Endothelial cell of umbilical vein (primary cell): ENCODE measurements at regions not wholly inside any gene's neighbourhood (a gene's known extent, or its start where the extent isn't known, plus 50 kb on each side); places are given as distances from the start of the nearest gene placed in this dataset.

ENCODE experiments used
- BruUV-seq: library from RNA; stranded (reverse); fragments of 400-500 nt; replicated peaks from 2 replicates; lab custom pipeline; 2021; lab: Mats Ljungman, UMichigan
- CTCF ChIA-PET: fragments of 300-600, 350-600 bp; sonication (Branson Sonifier 250); formaldehyde crosslinking; loops from one replicate; lab custom pipeline; 2021; ENCODE audit warnings: antibody characterized with exemption, inconsistent platforms; lab: Charles Lee
- POLR2A ChIA-PET: fragments of 300-600, 350-600 bp; sonication (Branson Sonifier 250); formaldehyde crosslinking; loops from one replicate; lab custom pipeline; 2021; ENCODE audit warnings: antibody characterized with exemption, inconsistent platforms; lab: Charles Lee
- DNase-seq: peaks from one replicate; pipeline ENCODE4 v3.0.0-alpha.2; 2011; ENCODE audit warnings: low read depth, low spot score
- FAIRE-seq: peaks from 2 replicates; lab custom pipeline; 2011; peaks lifted over from hg19 to GRCh38; lab: Jason Lieb, UNC
- H2AFZ ChIP-seq: 2 replicates; pipeline ENCODE4 v1.6.0; 2012; ENCODE audit warnings: low read depth, low read length, control low read depth, inconsistent platforms
- H3K27ac ChIP-seq: 2 replicates; pipeline ENCODE4 v1.5.1; 2011; ENCODE audit warnings: low read depth, mild to moderate bottlenecking, control low read depth, low read length, moderate library complexity; ENCODE audit not compliant: insufficient read depth
- H3K27me3 ChIP-seq, 2 experiments: 2 replicates each; pipeline versions ENCODE4 v1.6.0 to v1.6.1; 2011; ENCODE audit warnings: low read length in 2 of 2, mixed read lengths in 1 of 2; ENCODE audit not compliant: control insufficient read depth in 2 of 2, insufficient read depth in 2 of 2
- H3K36me3 ChIP-seq, 2 experiments: 2 replicates in 1 of 2; 3 replicates in 1 of 2; pipeline ENCODE4 v1.5.1; 2011; ENCODE audit warnings: low read length in 2 of 2, mild to moderate bottlenecking in 1 of 2, moderate library complexity in 1 of 2; ENCODE audit not compliant: control insufficient read depth in 2 of 2, insufficient read depth in 2 of 2; ENCODE audit errors: extremely low read depth in 1 of 2
- H3K4me1 ChIP-seq: 3 replicates; pipeline ENCODE4 v1.5.1; 2011; ENCODE audit warnings: mild to moderate bottlenecking, low read length; ENCODE audit not compliant: control insufficient read depth, insufficient read depth; ENCODE audit errors: extremely low read depth
- H3K4me2 ChIP-seq: 2 replicates; pipeline ENCODE4 v1.6.1; 2011; ENCODE audit warnings: low read length, control low read depth, mixed read lengths; ENCODE audit not compliant: insufficient read depth
- H3K4me3 ChIP-seq, 3 experiments: fragments of 200-600 bp in 1 of 3; sonication (generic), shearing (Covaris generic) in 1 of 3; replicated peaks in 1 of 3; 2 replicates each; pipeline ENCODE4 v1.5.1; 2011 to 2016; ENCODE audit warnings: control low read depth in 3 of 3, low read length in 3 of 3, mild to moderate bottlenecking in 2 of 3, inconsistent platforms in 1 of 3, low read depth in 1 of 3, moderate library complexity in 1 of 3; ENCODE audit not compliant: insufficient read depth in 1 of 3
- H3K79me2 ChIP-seq: 2 replicates; pipeline ENCODE4 v1.6.0; 2012; ENCODE audit warnings: low read length, inconsistent platforms; ENCODE audit not compliant: control insufficient read depth, insufficient read depth
- H3K9ac ChIP-seq: replicated peaks from 2 replicates; pipeline ENCODE3; 2011; ENCODE audit warnings: low read length, control low read depth; ENCODE audit not compliant: insufficient read depth; ENCODE audit errors: extremely low read depth
- H3K9me1 ChIP-seq: replicated peaks from 3 replicates; pipeline ENCODE4 v1.6.0; 2011; ENCODE audit warnings: mild to moderate bottlenecking, low read length; ENCODE audit not compliant: control insufficient read depth, insufficient read depth; ENCODE audit errors: extremely low read depth
- H3K9me3 ChIP-seq: replicated peaks from 2 replicates; pipeline ENCODE4 v1.5.1; 2012; ENCODE audit warnings: low read length, inconsistent platforms; ENCODE audit not compliant: control insufficient read depth, insufficient read depth
- H4K20me1 ChIP-seq: replicated peaks from 2 replicates; pipeline ENCODE3; 2011; ENCODE audit warnings: mild to moderate bottlenecking, low read length; ENCODE audit not compliant: control insufficient read depth, insufficient read depth; ENCODE audit errors: extremely low read depth
- EZH2 ChIP-seq: IDR thresholded peaks from 2 replicates; pipeline ENCODE4 v1.6.1; 2012; ENCODE audit warnings: borderline replicate concordance, low read depth, mild to moderate bottlenecking, moderate library complexity, low read length, inconsistent platforms; ENCODE audit not compliant: severe bottlenecking
- FOS ChIP-seq: IDR thresholded peaks from 2 replicates; pipeline ENCODE4 v1.6.1; 2011; ENCODE audit warnings: mild to moderate bottlenecking, low read length, moderate library complexity, borderline replicate concordance; ENCODE audit not compliant: insufficient read depth
- GATA2 ChIP-seq: IDR thresholded peaks from 2 replicates; pipeline ENCODE4 v1.7.0; 2011; ENCODE audit warnings: low read depth, mild to moderate bottlenecking, moderate library complexity, mixed read lengths, low read length; ENCODE audit not compliant: insufficient read length, insufficient read depth
- JUN ChIP-seq: IDR thresholded peaks from 2 replicates; pipeline ENCODE4 v1.6.1; 2011; ENCODE audit warnings: borderline replicate concordance, low read depth; ENCODE audit not compliant: insufficient read length, insufficient read depth
- MYC ChIP-seq: IDR thresholded peaks from one replicate; pipeline ENCODE4 v1.6.1; 2011; ENCODE audit warnings: mild to moderate bottlenecking, low read depth, low read length
- POLR2A ChIP-seq: IDR thresholded peaks from 2 replicates; pipeline ENCODE4 v1.6.1; 2012; ENCODE audit warnings: low read depth, mild to moderate bottlenecking, control low read depth, low read length
- POLR2AphosphoS5 ChIP-seq: IDR thresholded peaks from 2 replicates; pipeline ENCODE4 v1.6.1; 2012; ENCODE audit warnings: low read depth, mild to moderate bottlenecking, control low read depth, low read length, moderate library complexity; ENCODE audit not compliant: insufficient read depth
- dilution Hi-C: fragments of 300-500 bp; cut with MboI; formaldehyde crosslinking; loops from one replicate; pipeline ENCODE4 v1.15.0; 2019; ENCODE audit warnings: low sequenced_read_pairs; ENCODE audit not compliant: extremely low pct_ligation_motif_present
- intact Hi-C: fragments of 100-400 bp; cut with micrococcal nuclease; formaldehyde crosslinking; loops from one replicate; pipeline ENCODE4 v1.10.0; 2022
- TF ChIP-seq, protein P1 (sequence below), 2 donors: IDR thresholded peaks; 1 replicate in 1 of 2; 2 replicates in 1 of 2; pipeline ENCODE4 v1.5.1; 2011; ENCODE audit warnings: low read length in 2 of 2, mild to moderate bottlenecking in 2 of 2, moderate library complexity in 2 of 2, control low read depth in 1 of 2, inconsistent platforms in 1 of 2, low read depth in 1 of 2; ENCODE audit not compliant: insufficient read depth in 1 of 2; ENCODE audit errors: extremely low read depth in 1 of 2
- TF ChIP-seq, protein P2 (sequence below): IDR thresholded peaks from 2 replicates; pipeline ENCODE4 v1.6.1; 2011; ENCODE audit not compliant: insufficient read depth, insufficient read length

DNA sequence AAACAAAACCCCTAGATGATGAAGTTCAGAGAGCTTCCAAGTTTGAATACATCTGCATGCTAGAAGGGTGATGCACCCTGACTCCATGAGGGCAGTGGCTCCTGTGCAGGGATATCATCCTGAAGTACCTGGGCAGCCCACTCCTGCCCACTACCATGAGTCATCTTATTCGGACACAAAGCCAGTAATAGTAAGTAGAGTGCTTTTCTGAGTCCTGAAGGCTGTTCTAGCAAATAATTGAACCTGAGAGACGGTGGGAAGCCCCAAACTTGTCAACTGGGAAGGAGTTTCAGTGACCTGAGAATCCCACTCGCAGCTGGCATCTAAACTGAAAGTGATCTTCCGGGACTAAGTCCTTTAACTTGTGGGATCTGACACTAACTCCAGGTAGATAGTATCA, 152.9 kb upstream of the COL21A1 start:
- FAIRE-seq (no peak), DNase-seq (no peak)
- no peaks in the 10 kb centered on the region for H3K9me3 ChIP-seq
- CTCF ChIA-PET = interaction anchor here (1.1 to 1.2 kb wide), 2 partner anchors 19 to 30 kb away, joined by 3 to 5 read pairs; no protein-coding TSS in a partner anchor
- no peak overlapping the region for H3K9ac ChIP-seq
- no peaks in the 10 kb centered on the region for H3K27me3 ChIP-seq
- TF ChIP-seq EZH2 (no peak), POLR2AphosphoS5 (no peak), MYC (no peak), GATA2 (no peak), POLR2A (no peak), FOS (no peak), JUN (no peak)
- TF ChIP-seq, protein P1, sequence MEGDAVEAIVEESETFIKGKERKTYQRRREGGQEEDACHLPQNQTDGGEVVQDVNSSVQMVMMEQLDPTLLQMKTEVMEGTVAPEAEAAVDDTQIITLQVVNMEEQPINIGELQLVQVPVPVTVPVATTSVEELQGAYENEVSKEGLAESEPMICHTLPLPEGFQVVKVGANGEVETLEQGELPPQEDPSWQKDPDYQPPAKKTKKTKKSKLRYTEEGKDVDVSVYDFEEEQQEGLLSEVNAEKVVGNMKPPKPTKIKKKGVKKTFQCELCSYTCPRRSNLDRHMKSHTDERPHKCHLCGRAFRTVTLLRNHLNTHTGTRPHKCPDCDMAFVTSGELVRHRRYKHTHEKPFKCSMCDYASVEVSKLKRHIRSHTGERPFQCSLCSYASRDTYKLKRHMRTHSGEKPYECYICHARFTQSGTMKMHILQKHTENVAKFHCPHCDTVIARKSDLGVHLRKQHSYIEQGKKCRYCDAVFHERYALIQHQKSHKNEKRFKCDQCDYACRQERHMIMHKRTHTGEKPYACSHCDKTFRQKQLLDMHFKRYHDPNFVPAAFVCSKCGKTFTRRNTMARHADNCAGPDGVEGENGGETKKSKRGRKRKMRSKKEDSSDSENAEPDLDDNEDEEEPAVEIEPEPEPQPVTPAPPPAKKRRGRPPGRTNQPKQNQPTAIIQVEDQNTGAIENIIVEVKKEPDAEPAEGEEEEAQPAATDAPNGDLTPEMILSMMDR (IDR thresholded peaks at IDR 0.05; ENCODE audit: extremely low read depth in 1 of 2, insufficient read depth in 1 of 2, low read depth in 1 of 2, low read length in 2 of 2) = no peak
- TF ChIP-seq, protein P2, sequence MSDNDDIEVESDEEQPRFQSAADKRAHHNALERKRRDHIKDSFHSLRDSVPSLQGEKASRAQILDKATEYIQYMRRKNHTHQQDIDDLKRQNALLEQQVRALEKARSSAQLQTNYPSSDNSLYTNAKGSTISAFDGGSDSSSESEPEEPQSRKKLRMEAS = no peak
- dilution Hi-C loops = no loop called here
- no TSS peak for BruUV-seq
- H2AFZ ChIP-seq = no peak overlapping the region
- H3K4me1 ChIP-seq = no peaks in the 10 kb centered on the region
- H3K4me2 ChIP-seq = no peak overlapping the region
- H4K20me1 ChIP-seq = no peaks in the 10 kb centered on the region
- no peak overlapping the region for H3K4me3 ChIP-seq
- intact Hi-C loops = no loop called here
- H3K9me1 ChIP-seq = no peaks in the 10 kb centered on the region
- no peaks in the 10 kb centered on the region for H3K79me2 ChIP-seq
- H3K36me3 ChIP-seq = no peaks in the 10 kb centered on the region
- POLR2A ChIA-PET = no interaction called here
- no peak overlapping the region for H3K27ac ChIP-seq
